Endodermal cell (in vitro differentiated cells): ENCODE measurements at regions not wholly inside any gene's neighbourhood (a gene's known extent, or its start where the extent isn't known, plus 50 kb on each side); places are given as distances from the start of the nearest gene placed in this dataset.

Experiments
- DNase-seq: peaks from one replicate; pipeline ENCODE4 v3.0.0-alpha.2; 2017
- H3K27ac ChIP-seq: 2 replicates; pipeline ENCODE4 v1.5.1; 2013; ENCODE audit warnings: mild to moderate bottlenecking, low read depth, low read length, moderate library complexity
- H3K27me3 ChIP-seq: 2 replicates; pipeline ENCODE4 v1.6.1; 2013; ENCODE audit warnings: mild to moderate bottlenecking, low read length, moderate library complexity; ENCODE audit not compliant: insufficient read depth, control insufficient read depth, poor library complexity, severe bottlenecking
- H3K36me3 ChIP-seq: 2 replicates; pipeline ENCODE4 v1.7.0; 2013; ENCODE audit warnings: mild to moderate bottlenecking, low read length, moderate library complexity; ENCODE audit not compliant: control insufficient read depth, insufficient read depth
- H3K4me1 ChIP-seq: one replicate; pipeline ENCODE4 v1.7.0; 2013; ENCODE audit warnings: low read length; ENCODE audit not compliant: control insufficient read depth, insufficient read depth
- H3K4me3 ChIP-seq: 2 replicates; pipeline ENCODE4 v1.5.1; 2013; ENCODE audit warnings: mild to moderate bottlenecking, low read length, moderate library complexity
- H3K9ac ChIP-seq: 2 replicates; pipeline ENCODE4 v1.6.1; 2013; ENCODE audit warnings: mild to moderate bottlenecking, low read length, moderate library complexity; ENCODE audit not compliant: poor library complexity, severe bottlenecking; ENCODE audit errors: extremely low read depth
- H3K9me3 ChIP-seq: 2 replicates; pipeline ENCODE4 v1.6.1; 2013; ENCODE audit warnings: mild to moderate bottlenecking, low read length, moderate library complexity; ENCODE audit not compliant: control insufficient read depth
- H3K27ac Mint-ChIP-seq: 2 replicates; pipeline ENCODE4 v1.8.0; 2020; ENCODE audit warnings: mixed read lengths
- H3K27me3 Mint-ChIP-seq: 2 replicates; pipeline ENCODE4 v1.8.0; 2021; ENCODE audit warnings: mild to moderate bottlenecking, mixed read lengths; ENCODE audit not compliant: insufficient read depth
- H3K36me3 Mint-ChIP-seq: 2 replicates; pipeline ENCODE4 v1.8.0; 2020; ENCODE audit warnings: low read depth, mixed read lengths
- H3K4me1 Mint-ChIP-seq: 2 replicates; pipeline ENCODE4 v1.8.0; 2020; ENCODE audit warnings: mixed read lengths
- H3K4me3 Mint-ChIP-seq: 2 replicates; pipeline ENCODE4 v1.8.0; 2020; ENCODE audit warnings: mild to moderate bottlenecking, moderate library complexity, mixed read lengths
- H3K9me3 Mint-ChIP-seq: 2 replicates; pipeline ENCODE4 v1.8.0; 2020; ENCODE audit warnings: mild to moderate bottlenecking, mixed read lengths
- CTCF ChIP-seq: fragments of 200-600 bp; sonication (generic); conservative IDR thresholded peaks from 2 replicates; pipeline ENCODE4 v1.5.0; 2021; ENCODE audit warnings: antibody characterized with exemption, mild to moderate bottlenecking
- WGBS, 2 experiments: methylation state at CpG; one replicate each; pipeline versions ENCODE4 v1.1.5 to v1.1.7; 2013; ENCODE audit warnings: missing lambda C conversion rate in 2 of 2, mixed read lengths in 1 of 2; ENCODE audit not compliant: insufficient coverage in 1 of 2, insufficient read length in 1 of 2; 5-methylcytosine and 5-hydroxymethylcytosine counted together

- Mint-ChIP-seq H3K4me3 (no peak overlapping the region), H3K9me3 (no peaks in the 10 kb centered on the region), H3K36me3 (no peaks in the 10 kb centered on the region), H3K27ac (peak overlapping the region; percentile 63), H3K27me3 (no peaks in the 10 kb centered on the region), H3K4me1 (peaks cover 37% of the 10 kb centered on the region)
- TF ChIP-seq CTCF = no peak
- no peaks in the 10 kb centered on the region for H3K9me3 ChIP-seq
- H3K27me3 ChIP-seq = no peaks in the 10 kb centered on the region
- no peak overlapping the region for H3K27ac ChIP-seq
- peaks cover 11% of the 10 kb centered on the region for H3K4me1 ChIP-seq
- 33 to 70% methylated on average over 2 of the region's 2 CpGs for WGBS, 2 experiments
- no peak overlapping the region for H3K4me3 ChIP-seq
- H3K9ac ChIP-seq = no peak overlapping the region
- DNase-seq = peak; percentile 70
- H3K36me3 ChIP-seq = no peaks in the 10 kb centered on the region
Observed at GRCh38 chr12:93106910-93107309, 177.8 kb upstream of the EEA1 start.

GRCh38 chr12:93107514-93108312, 178.6 kb upstream of the EEA1 start:
- 86 to 91% methylated on average over 3 to 5 of the region's 5 CpGs for WGBS, 2 experiments
- TF ChIP-seq CTCF = no peak
- Mint-ChIP-seq H3K36me3 (no peaks in the 10 kb centered on the region), H3K4me1 (peaks cover 35% of the 10 kb centered on the region), H3K9me3 (no peaks in the 10 kb centered on the region), H3K27me3 (no peaks in the 10 kb centered on the region), H3K27ac (peak overlapping the region; percentile 63), H3K4me3 (no peak overlapping the region)
- Histone ChIP-seq H3K9me3 (no peaks in the 10 kb centered on the region), H3K9ac (no peak overlapping the region), H3K4me3 (no peak overlapping the region), H3K27ac (no peak overlapping the region), H3K27me3 (no peaks in the 10 kb centered on the region), H3K4me1 (peaks cover 11% of the 10 kb centered on the region), H3K36me3 (no peaks in the 10 kb centered on the region)
- DNase-seq = no peak

DNA sequence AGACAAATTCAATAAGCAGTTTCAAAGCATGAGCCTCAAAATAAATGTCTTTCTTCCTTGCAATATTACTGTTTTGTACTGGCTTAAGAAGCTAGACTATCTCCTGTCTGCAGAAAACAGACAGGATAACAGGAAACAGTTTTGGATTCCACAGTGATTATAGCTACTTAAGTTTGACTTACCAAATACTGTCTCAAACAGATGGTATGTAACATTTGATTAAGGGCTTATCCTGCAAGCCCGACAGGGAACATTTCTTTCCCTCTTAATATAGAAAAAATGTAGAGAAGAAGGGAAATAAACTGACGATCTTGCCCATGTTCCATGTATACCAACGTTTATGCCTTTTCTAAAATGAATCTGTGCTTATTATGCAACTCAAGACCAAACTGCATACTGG, 179.9 kb upstream of the EEA1 start:
- no peak for DNase-seq
- Histone ChIP-seq H3K4me1 (peaks cover 11% of the 10 kb centered on the region), H3K4me3 (peak overlapping the region; percentile 5), H3K27ac (no peak overlapping the region), H3K9me3 (no peaks in the 10 kb centered on the region), H3K9ac (peak overlapping the region; percentile 23), H3K36me3 (no peaks in the 10 kb centered on the region), H3K27me3 (no peaks in the 10 kb centered on the region)
- H3K27me3 Mint-ChIP-seq = no peaks in the 10 kb centered on the region
- WGBS, 2 experiments = 83% methylated on average over 3 of the region's 3 CpGs; no CpG with 5 or more reads in 1 of the 2 experiments
- no peaks in the 10 kb centered on the region for H3K9me3 Mint-ChIP-seq
- H3K4me3 Mint-ChIP-seq = no peak overlapping the region
- H3K4me1 Mint-ChIP-seq = peaks cover 40% of the 10 kb centered on the region
- no peak for TF ChIP-seq CTCF
- H3K36me3 Mint-ChIP-seq = no peaks in the 10 kb centered on the region
- H3K27ac Mint-ChIP-seq = no peak overlapping the region
